PFSK-1 (cell line): ENCODE measurements at regions not wholly inside any gene's neighbourhood (a gene's known extent, or its start where the extent isn't known, plus 50 kb on each side); places are given as distances from the start of the nearest gene placed in this dataset.

Experiments
- FOXP2 ChIP-seq: optimal IDR thresholded peaks from 2 replicates; pipeline ENCODE3; 2011; ENCODE audit warnings: borderline replicate concordance, control low read depth, inconsistent platforms; ENCODE audit not compliant: insufficient read depth; ENCODE audit errors: extremely low read length, extremely low read depth
- POLR2AphosphoS5 ChIP-seq: IDR thresholded peaks from 2 replicates; pipeline ENCODE4 v1.6.1; 2012; ENCODE audit warnings: low read depth, mild to moderate bottlenecking, control low read depth, low read length, moderate library complexity
- SIN3A ChIP-seq: IDR thresholded peaks from 2 replicates; pipeline ENCODE4 v1.6.1; 2012; ENCODE audit warnings: mild to moderate bottlenecking, low read length, moderate library complexity, borderline replicate concordance; ENCODE audit not compliant: insufficient read depth
- TAF1 ChIP-seq: IDR thresholded peaks from 2 replicates; pipeline ENCODE4 v1.6.1; 2012; ENCODE audit warnings: low read length, control low read depth, borderline replicate concordance; ENCODE audit not compliant: insufficient read depth
- TF ChIP-seq, protein P1 (sequence below), 2 experiments: IDR thresholded peaks; 2 replicates each; pipeline versions ENCODE4 v1.6.1 to v1.8.0; 2011 to 2012; ENCODE audit warnings: low read depth in 2 of 2, low read length in 2 of 2, control low read depth in 1 of 2, inconsistent platforms in 1 of 2, mild to moderate bottlenecking in 1 of 2, moderate library complexity in 1 of 2; ENCODE audit not compliant: insufficient read depth in 1 of 2

DNA sequence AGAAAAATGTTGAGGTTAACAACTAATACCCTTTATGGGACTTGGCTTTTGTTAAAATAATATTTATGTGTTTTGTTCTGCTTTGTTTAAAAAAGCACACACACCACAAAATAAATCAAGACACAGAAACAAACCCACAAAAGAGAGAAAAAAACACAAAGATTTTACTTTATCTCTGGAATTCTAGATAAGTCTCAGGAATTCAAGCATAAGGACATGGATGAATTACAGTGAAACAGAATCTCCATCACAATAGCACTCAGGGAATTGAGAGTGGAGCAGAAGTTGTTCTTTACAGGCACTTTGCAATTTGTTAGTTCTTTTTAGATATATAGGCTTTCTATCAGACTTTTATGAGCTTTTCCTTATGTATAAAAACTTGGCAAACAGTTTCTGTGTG is 360.9 kb upstream of the ZC3H15 start:
- TF ChIP-seq POLR2AphosphoS5: no peak
- TF ChIP-seq, protein P1, sequence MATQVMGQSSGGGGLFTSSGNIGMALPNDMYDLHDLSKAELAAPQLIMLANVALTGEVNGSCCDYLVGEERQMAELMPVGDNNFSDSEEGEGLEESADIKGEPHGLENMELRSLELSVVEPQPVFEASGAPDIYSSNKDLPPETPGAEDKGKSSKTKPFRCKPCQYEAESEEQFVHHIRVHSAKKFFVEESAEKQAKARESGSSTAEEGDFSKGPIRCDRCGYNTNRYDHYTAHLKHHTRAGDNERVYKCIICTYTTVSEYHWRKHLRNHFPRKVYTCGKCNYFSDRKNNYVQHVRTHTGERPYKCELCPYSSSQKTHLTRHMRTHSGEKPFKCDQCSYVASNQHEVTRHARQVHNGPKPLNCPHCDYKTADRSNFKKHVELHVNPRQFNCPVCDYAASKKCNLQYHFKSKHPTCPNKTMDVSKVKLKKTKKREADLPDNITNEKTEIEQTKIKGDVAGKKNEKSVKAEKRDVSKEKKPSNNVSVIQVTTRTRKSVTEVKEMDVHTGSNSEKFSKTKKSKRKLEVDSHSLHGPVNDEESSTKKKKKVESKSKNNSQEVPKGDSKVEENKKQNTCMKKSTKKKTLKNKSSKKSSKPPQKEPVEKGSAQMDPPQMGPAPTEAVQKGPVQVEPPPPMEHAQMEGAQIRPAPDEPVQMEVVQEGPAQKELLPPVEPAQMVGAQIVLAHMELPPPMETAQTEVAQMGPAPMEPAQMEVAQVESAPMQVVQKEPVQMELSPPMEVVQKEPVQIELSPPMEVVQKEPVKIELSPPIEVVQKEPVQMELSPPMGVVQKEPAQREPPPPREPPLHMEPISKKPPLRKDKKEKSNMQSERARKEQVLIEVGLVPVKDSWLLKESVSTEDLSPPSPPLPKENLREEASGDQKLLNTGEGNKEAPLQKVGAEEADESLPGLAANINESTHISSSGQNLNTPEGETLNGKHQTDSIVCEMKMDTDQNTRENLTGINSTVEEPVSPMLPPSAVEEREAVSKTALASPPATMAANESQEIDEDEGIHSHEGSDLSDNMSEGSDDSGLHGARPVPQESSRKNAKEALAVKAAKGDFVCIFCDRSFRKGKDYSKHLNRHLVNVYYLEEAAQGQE (IDR thresholded peaks at IDR 0.05; ENCODE audit: insufficient read depth in 1 of 2, low read depth in 2 of 2, low read length in 2 of 2): no peak
- no peak for TF ChIP-seq TAF1
- no peak for TF ChIP-seq SIN3A
- no peak for TF ChIP-seq FOXP2

DNA sequence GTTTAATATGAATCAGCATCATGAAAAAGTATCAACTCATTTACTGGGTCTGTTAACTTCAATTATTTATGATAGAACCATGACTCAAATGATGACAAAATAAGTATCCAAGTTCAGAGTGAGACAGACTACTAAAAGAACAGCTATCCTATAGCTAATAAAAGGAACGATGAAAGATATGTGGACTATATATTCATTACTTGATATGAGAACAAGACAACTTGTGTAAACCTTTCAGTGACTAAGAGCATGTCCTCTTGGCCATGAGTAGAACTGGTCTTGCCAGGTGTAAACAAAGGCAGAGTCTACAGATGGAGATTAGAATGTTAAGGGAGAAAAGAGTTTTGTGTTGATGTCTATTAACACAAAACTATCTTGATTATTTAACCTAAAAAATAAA is 360.4 kb upstream of the ZC3H15 start:
- TF ChIP-seq, protein P1 (IDR thresholded peaks at IDR 0.05; ENCODE audit: insufficient read depth in 1 of 2, low read depth in 2 of 2, low read length in 2 of 2): no peak
- no peak for TF ChIP-seq FOXP2

GRCh38 chr2:186126181-186126580 is 359.9 kb upstream of the ZC3H15 start:
- TF ChIP-seq FOXP2: no peak
- TF ChIP-seq SIN3A: no peak
- TF ChIP-seq, protein P1 (IDR thresholded peaks at IDR 0.05; ENCODE audit: insufficient read depth in 1 of 2, low read depth in 2 of 2, low read length in 2 of 2): no peak
- TF ChIP-seq POLR2AphosphoS5: no peak

GRCh38 chr2:186129767-186130581 is 356.1 kb upstream of the ZC3H15 start:
- TF ChIP-seq POLR2AphosphoS5: no peak
- no peak for TF ChIP-seq SIN3A
- no peak for TF ChIP-seq FOXP2
- TF ChIP-seq TAF1: no peak
- TF ChIP-seq, protein P1 (IDR thresholded peaks at IDR 0.05; ENCODE audit: insufficient read depth in 1 of 2, low read depth in 2 of 2, low read length in 2 of 2): no peak
